CD14-positive monocyte (primary cell): ENCODE measurements at regions not wholly inside any gene's neighbourhood (a gene's known extent, or its start where the extent isn't known, plus 50 kb on each side); places are given as distances from the start of the nearest gene placed in this dataset.

ENCODE experiments used
- DNase-seq, 3 donors: peaks; one replicate each; pipeline ENCODE4 v3.0.0-alpha.2; 2011 to 2022
- H2AFZ ChIP-seq: 2 replicates; pipeline ENCODE4 v1.6.0; 2012; ENCODE audit warnings: mild to moderate bottlenecking, low read depth, low read length, inconsistent platforms; ENCODE audit not compliant: insufficient read depth, poor library complexity, severe bottlenecking
- H3K27ac ChIP-seq, 2 donors: 1 replicate in 1 of 2; 2 replicates in 1 of 2; pipeline ENCODE4 v1.5.1; 2012 to 2013; ENCODE audit warnings: low read length in 2 of 2, control low read depth in 1 of 2, inconsistent platforms in 1 of 2, low read depth in 1 of 2, mild to moderate bottlenecking in 1 of 2
- H3K27me3 ChIP-seq, 2 donors: one replicate each; pipeline versions ENCODE4 v1.6.0 to v1.6.1; 2011 to 2013; ENCODE audit warnings: low read length in 2 of 2; ENCODE audit not compliant: control insufficient read depth in 2 of 2, insufficient read depth in 2 of 2
- H3K36me3 ChIP-seq, 2 donors: replicated peaks in 1 of 2; 1 replicate in 1 of 2; 2 replicates in 1 of 2; pipeline versions ENCODE4 v1.5.1 to v1.6.1; 2012 to 2013; ENCODE audit warnings: low read length in 2 of 2, control low read depth in 1 of 2, inconsistent platforms in 1 of 2, mild to moderate bottlenecking in 1 of 2; ENCODE audit not compliant: insufficient read depth in 2 of 2, control insufficient read depth in 1 of 2
- H3K4me1 ChIP-seq, 2 donors: 1 replicate in 1 of 2; 2 replicates in 1 of 2; pipeline versions ENCODE4 v1.5.1 to v1.6.1; 2012 to 2013; ENCODE audit warnings: low read length in 2 of 2, control low read depth in 1 of 2, inconsistent platforms in 1 of 2, mild to moderate bottlenecking in 1 of 2, moderate library complexity in 1 of 2; ENCODE audit not compliant: insufficient read depth in 2 of 2, control insufficient read depth in 1 of 2
- H3K4me2 ChIP-seq: replicated peaks from 2 replicates; pipeline ENCODE3; 2012; ENCODE audit warnings: low read length, moderate library complexity, mild to moderate bottlenecking; ENCODE audit not compliant: poor library complexity, severe bottlenecking; ENCODE audit errors: extremely low read depth
- H3K4me3 ChIP-seq, 3 experiments: fragments of 200-600 bp in 1 of 3; sonication (generic) in 1 of 3; replicated peaks in 1 of 3; 1 replicate in 2 of 3; 2 replicates in 1 of 3; pipeline ENCODE4 v1.5.1; 2011 to 2013; ENCODE audit warnings: low read length in 3 of 3, mild to moderate bottlenecking in 3 of 3, control low read depth in 2 of 3, low read depth in 2 of 3, inconsistent platforms in 1 of 3, moderate library complexity in 1 of 3
- H3K79me2 ChIP-seq: 2 replicates; pipeline ENCODE4 v1.6.0; 2012; ENCODE audit warnings: mild to moderate bottlenecking, control low read depth, inconsistent platforms, low read length, moderate library complexity; ENCODE audit not compliant: insufficient read depth
- H3K9ac ChIP-seq: 2 replicates; pipeline ENCODE4 v1.6.0; 2017; ENCODE audit warnings: low read length, mild to moderate bottlenecking; ENCODE audit not compliant: insufficient read depth, poor library complexity, severe bottlenecking
- H3K9me3 ChIP-seq, 2 donors: replicated peaks in 1 of 2; 1 replicate in 1 of 2; 2 replicates in 1 of 2; pipeline versions ENCODE4 v1.5.1 to v1.6.1; 2012 to 2013; ENCODE audit warnings: low read length in 2 of 2, control low read depth in 1 of 2; ENCODE audit not compliant: control insufficient read depth in 1 of 2, insufficient read depth in 1 of 2
- H4K20me1 ChIP-seq: 2 replicates; pipeline ENCODE4 v1.6.0; 2012; ENCODE audit warnings: mild to moderate bottlenecking, low read length, control low read depth, moderate library complexity; ENCODE audit not compliant: insufficient read depth
- H3K27ac Mint-ChIP-seq, 7 donors: one replicate each; pipeline ENCODE4 v1.8.0; 2020; ENCODE audit warnings: mild to moderate bottlenecking in 7 of 7, mixed read lengths in 7 of 7, moderate library complexity in 6 of 7, inconsistent platforms in 2 of 7
- H3K27me3 Mint-ChIP-seq, 3 donors: one replicate each; pipeline ENCODE4 v1.8.0; 2021 to 2022; ENCODE audit warnings: low read depth in 3 of 3, mild to moderate bottlenecking in 3 of 3, mixed read lengths in 3 of 3, moderate library complexity in 3 of 3, inconsistent platforms in 1 of 3
- H3K36me3 Mint-ChIP-seq, 2 donors: one replicate each; pipeline ENCODE4 v1.8.0; 2020; ENCODE audit warnings: mixed read lengths in 2 of 2, inconsistent platforms in 1 of 2, mild to moderate bottlenecking in 1 of 2
- H3K4me1 Mint-ChIP-seq: one replicate; pipeline ENCODE4 v1.8.0; 2020; ENCODE audit warnings: mild to moderate bottlenecking, mixed read lengths
- H3K4me3 Mint-ChIP-seq, 2 donors: one replicate each; pipeline ENCODE4 v1.8.0; 2020; ENCODE audit warnings: mild to moderate bottlenecking in 2 of 2, mixed read lengths in 2 of 2, moderate library complexity in 1 of 2
- H3K9me3 Mint-ChIP-seq, 7 donors: one replicate each; pipeline ENCODE4 v1.8.0; 2020 to 2022; ENCODE audit warnings: mixed read lengths in 7 of 7, mild to moderate bottlenecking in 6 of 7, moderate library complexity in 6 of 7, inconsistent platforms in 2 of 7
- CTCF ChIP-seq: fragments of 200-600 bp; IDR thresholded peaks from one replicate; pipeline ENCODE4 v1.8.0; 2022; ENCODE audit warnings: antibody characterized with exemption, mild to moderate bottlenecking
- WGBS: methylation state at CpG from one replicate; pipeline ENCODE4 v1.1.5; 2013; ENCODE audit warnings: missing lambda C conversion rate; ENCODE audit not compliant: insufficient coverage; 5-methylcytosine and 5-hydroxymethylcytosine counted together
- intact Hi-C, 2 donors: fragments of 100-400 bp; cut with micrococcal nuclease; formaldehyde crosslinking; loops; one replicate each; pipeline versions ENCODE4 v1.15.0 to v1.15.1; 2023

GRCh38 chr16:7967996-7968509 lies 622.3 kb downstream of the TMEM114 start:
- H3K9ac ChIP-seq: no peak overlapping the region
- 57% methylated on average over 1 of the region's 4 CpGs for WGBS
- H3K79me2 ChIP-seq: no peaks in the 10 kb centered on the region
- H2AFZ ChIP-seq: no peak overlapping the region
- no peaks in the 10 kb centered on the region for H3K36me3 Mint-ChIP-seq
- no peak overlapping the region for H3K4me3 Mint-ChIP-seq
- H3K4me3 ChIP-seq: no peak overlapping the region
- intact Hi-C loops: no loop called here
- no peaks in the 10 kb centered on the region for H3K27me3 Mint-ChIP-seq
- DNase-seq: no peak
- peaks cover 0 to 20% (median 0%) of the 10 kb centered on the region in 7 donors for H3K9me3 Mint-ChIP-seq
- no peak overlapping the region for H3K27ac Mint-ChIP-seq
- no peaks in the 10 kb centered on the region for H3K36me3 ChIP-seq
- H3K4me2 ChIP-seq: no peak overlapping the region
- H3K27me3 ChIP-seq: no peaks in the 10 kb centered on the region
- H3K4me1 Mint-ChIP-seq: no peaks in the 10 kb centered on the region
- H3K4me1 ChIP-seq: no peaks in the 10 kb centered on the region
- H3K27ac ChIP-seq: no peak overlapping the region
- H4K20me1 ChIP-seq: no peaks in the 10 kb centered on the region
- TF ChIP-seq CTCF: no peak
- H3K9me3 ChIP-seq: no peaks in the 10 kb centered on the region

GRCh38 chr16:7964744-7965143 lies 625.6 kb downstream of the TMEM114 start:
- Mint-ChIP-seq H3K4me1 (no peaks in the 10 kb centered on the region), H3K27ac (no peak overlapping the region), H3K36me3 (no peaks in the 10 kb centered on the region), H3K9me3 (peaks cover 0 to 19% (median 0%) of the 10 kb centered on the region in 7 donors), H3K4me3 (no peak overlapping the region), H3K27me3 (no peaks in the 10 kb centered on the region)
- no peak for DNase-seq
- H3K4me2 ChIP-seq: no peak overlapping the region
- no peak overlapping the region for H3K9ac ChIP-seq
- no peaks in the 10 kb centered on the region for H4K20me1 ChIP-seq
- no peak overlapping the region for H2AFZ ChIP-seq
- 67% methylated on average over 1 of the region's 5 CpGs for WGBS
- no peaks in the 10 kb centered on the region for H3K36me3 ChIP-seq
- H3K9me3 ChIP-seq: no peaks in the 10 kb centered on the region
- intact Hi-C loops: no loop called here
- H3K27ac ChIP-seq: no peak overlapping the region
- H3K79me2 ChIP-seq: no peaks in the 10 kb centered on the region
- H3K4me3 ChIP-seq: no peak overlapping the region
- no peaks in the 10 kb centered on the region for H3K27me3 ChIP-seq
- no peaks in the 10 kb centered on the region for H3K4me1 ChIP-seq
- TF ChIP-seq CTCF: no peak
